ENCODE measurements at regions not wholly inside any gene's neighbourhood (a gene's known extent, or its start where the extent isn't known, plus 50 kb on each side); places are given as distances from the start of the nearest gene placed in this dataset.

DNA sequence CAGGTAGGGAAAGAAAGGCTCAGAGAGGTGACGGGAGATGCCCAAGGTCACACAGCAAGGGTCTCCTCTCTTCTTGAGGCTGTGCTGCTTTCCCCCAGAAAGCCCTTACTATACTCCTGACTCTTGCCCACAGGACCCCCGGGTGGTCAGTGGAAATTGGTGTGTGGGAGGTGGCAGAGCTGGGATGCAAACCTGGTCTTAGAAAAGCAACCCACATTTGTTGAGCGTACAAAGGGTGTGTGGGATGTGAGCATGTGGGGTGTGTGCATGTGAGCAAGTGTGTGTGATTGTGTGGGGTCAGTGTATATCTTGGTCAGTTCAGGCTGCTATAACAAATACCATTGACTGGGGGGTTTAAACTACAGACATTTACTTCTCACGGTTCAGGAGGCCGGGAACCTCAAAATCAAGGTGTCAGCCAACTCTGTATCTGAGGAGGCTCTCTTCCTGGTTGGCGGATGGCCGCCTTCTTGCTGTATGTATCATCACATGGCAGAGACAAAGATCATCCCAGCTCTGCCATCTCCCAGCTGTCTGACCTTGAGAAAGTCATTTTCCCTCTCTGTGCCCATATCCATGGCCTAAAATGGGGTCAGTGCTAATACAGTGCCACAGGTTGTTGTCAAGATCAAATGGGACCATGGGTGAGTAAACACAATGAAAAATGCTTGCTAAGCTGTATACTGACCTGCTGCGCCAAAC is 268.5 kb downstream of the PTPRU start:
- Histone ChIP-seq H3K4me2 (ENCODE audit: low read length) (no peak overlapping the region), H2AFZ (ENCODE audit: low read depth, low read length) (no peak overlapping the region), H3K36me3 (ENCODE audit: insufficient read depth, low read length) (no peaks in the 10 kb centered on the region), H3K4me3 (ENCODE audit: insufficient read depth, low read depth, low read length) (no peak overlapping the region), H3K27ac (ENCODE audit: low read depth, low read length) (no peak overlapping the region), H3K9me3 (ENCODE audit: insufficient read depth, low read depth, low read length) (no peaks in the 10 kb centered on the region), H3K9ac (ENCODE audit: low read length) (no peak overlapping the region), H3K27me3 (ENCODE audit: insufficient read depth, low read length) (no peaks in the 10 kb centered on the region), H3K4me1 (ENCODE audit: insufficient read depth, low read length) (no peaks in the 10 kb centered on the region), H4K20me1 (ENCODE audit: insufficient read depth, low read length) (no peaks in the 10 kb centered on the region), H3K79me2 (ENCODE audit: insufficient read depth, low read length) (no peaks in the 10 kb centered on the region)
- no peak overlapping the region for H3K27ac Mint-ChIP-seq (ENCODE audit: unreplicated experiment)
- H3K4me3 Mint-ChIP-seq (ENCODE audit: unreplicated experiment), result no peak overlapping the region
- TF ChIP-seq, protein P1, sequence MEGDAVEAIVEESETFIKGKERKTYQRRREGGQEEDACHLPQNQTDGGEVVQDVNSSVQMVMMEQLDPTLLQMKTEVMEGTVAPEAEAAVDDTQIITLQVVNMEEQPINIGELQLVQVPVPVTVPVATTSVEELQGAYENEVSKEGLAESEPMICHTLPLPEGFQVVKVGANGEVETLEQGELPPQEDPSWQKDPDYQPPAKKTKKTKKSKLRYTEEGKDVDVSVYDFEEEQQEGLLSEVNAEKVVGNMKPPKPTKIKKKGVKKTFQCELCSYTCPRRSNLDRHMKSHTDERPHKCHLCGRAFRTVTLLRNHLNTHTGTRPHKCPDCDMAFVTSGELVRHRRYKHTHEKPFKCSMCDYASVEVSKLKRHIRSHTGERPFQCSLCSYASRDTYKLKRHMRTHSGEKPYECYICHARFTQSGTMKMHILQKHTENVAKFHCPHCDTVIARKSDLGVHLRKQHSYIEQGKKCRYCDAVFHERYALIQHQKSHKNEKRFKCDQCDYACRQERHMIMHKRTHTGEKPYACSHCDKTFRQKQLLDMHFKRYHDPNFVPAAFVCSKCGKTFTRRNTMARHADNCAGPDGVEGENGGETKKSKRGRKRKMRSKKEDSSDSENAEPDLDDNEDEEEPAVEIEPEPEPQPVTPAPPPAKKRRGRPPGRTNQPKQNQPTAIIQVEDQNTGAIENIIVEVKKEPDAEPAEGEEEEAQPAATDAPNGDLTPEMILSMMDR (IDR thresholded peaks at IDR 0.05; ENCODE audit: insufficient read depth, low read depth, low read length), result no peak
- TF ChIP-seq EZH2 (IDR thresholded peaks at IDR 0.05; ENCODE audit: insufficient read depth, low read length), result no peak
- FAIRE-seq, result no peak
- no peaks in the 10 kb centered on the region for H3K4me1 Mint-ChIP-seq (ENCODE audit: low read depth, unreplicated experiment)
- H3K27me3 Mint-ChIP-seq (ENCODE audit: low read depth, unreplicated experiment), result peaks cover 50% of the 10 kb centered on the region
- no peaks in the 10 kb centered on the region for H3K9me3 Mint-ChIP-seq (ENCODE audit: unreplicated experiment)
- no peak for DNase-seq (ENCODE audit: low read depth)
- H3K36me3 Mint-ChIP-seq (ENCODE audit: low read depth, unreplicated experiment), result no peaks in the 10 kb centered on the region

GRCh38 chr1:29504196-29504595 is 267.9 kb downstream of the PTPRU start:
- H3K27ac Mint-ChIP-seq (ENCODE audit: unreplicated experiment), result no peak overlapping the region
- no peaks in the 10 kb centered on the region for H3K9me3 ChIP-seq (ENCODE audit: insufficient read depth, low read depth, low read length)
- H3K4me3 ChIP-seq (ENCODE audit: insufficient read depth, low read depth, low read length), result no peak overlapping the region
- FAIRE-seq, result no peak
- H3K36me3 ChIP-seq (ENCODE audit: insufficient read depth, low read length), result no peaks in the 10 kb centered on the region
- no peak overlapping the region for H3K27ac ChIP-seq (ENCODE audit: low read depth, low read length)
- no peaks in the 10 kb centered on the region for H3K4me1 ChIP-seq (ENCODE audit: insufficient read depth, low read length)
- no peaks in the 10 kb centered on the region for H3K9me3 Mint-ChIP-seq (ENCODE audit: unreplicated experiment)
- no peak overlapping the region for H3K9ac ChIP-seq (ENCODE audit: low read length)
- TF ChIP-seq, protein P1 (IDR thresholded peaks at IDR 0.05; ENCODE audit: insufficient read depth, low read depth, low read length), result no peak
- no peak for TF ChIP-seq EZH2 (IDR thresholded peaks at IDR 0.05; ENCODE audit: insufficient read depth, low read length)
- H4K20me1 ChIP-seq (ENCODE audit: insufficient read depth, low read length), result no peaks in the 10 kb centered on the region
- H2AFZ ChIP-seq (ENCODE audit: low read depth, low read length), result no peak overlapping the region
- H3K27me3 Mint-ChIP-seq (ENCODE audit: low read depth, unreplicated experiment), result peaks cover 49% of the 10 kb centered on the region
- no peak overlapping the region for H3K4me3 Mint-ChIP-seq (ENCODE audit: unreplicated experiment)
- no peaks in the 10 kb centered on the region for H3K4me1 Mint-ChIP-seq (ENCODE audit: low read depth, unreplicated experiment)
- H3K36me3 Mint-ChIP-seq (ENCODE audit: low read depth, unreplicated experiment), result no peaks in the 10 kb centered on the region
- H3K79me2 ChIP-seq (ENCODE audit: insufficient read depth, low read length), result no peaks in the 10 kb centered on the region
- peak; percentile 5 for DNase-seq (ENCODE audit: low read depth)
- H3K4me2 ChIP-seq (ENCODE audit: low read length), result no peak overlapping the region
- H3K27me3 ChIP-seq (ENCODE audit: insufficient read depth, low read length), result no peaks in the 10 kb centered on the region
